ENCODE measurements at regions not wholly inside any gene's neighbourhood (a gene's known extent, or its start where the extent isn't known, plus 50 kb on each side); places are given as distances from the start of the nearest gene placed in this dataset.
"Not testable (repeated sequence)": the region's sequence is repeated elsewhere in the genome, so short reads cannot be mapped to it uniquely, and the experiment has no call there.

DNA sequence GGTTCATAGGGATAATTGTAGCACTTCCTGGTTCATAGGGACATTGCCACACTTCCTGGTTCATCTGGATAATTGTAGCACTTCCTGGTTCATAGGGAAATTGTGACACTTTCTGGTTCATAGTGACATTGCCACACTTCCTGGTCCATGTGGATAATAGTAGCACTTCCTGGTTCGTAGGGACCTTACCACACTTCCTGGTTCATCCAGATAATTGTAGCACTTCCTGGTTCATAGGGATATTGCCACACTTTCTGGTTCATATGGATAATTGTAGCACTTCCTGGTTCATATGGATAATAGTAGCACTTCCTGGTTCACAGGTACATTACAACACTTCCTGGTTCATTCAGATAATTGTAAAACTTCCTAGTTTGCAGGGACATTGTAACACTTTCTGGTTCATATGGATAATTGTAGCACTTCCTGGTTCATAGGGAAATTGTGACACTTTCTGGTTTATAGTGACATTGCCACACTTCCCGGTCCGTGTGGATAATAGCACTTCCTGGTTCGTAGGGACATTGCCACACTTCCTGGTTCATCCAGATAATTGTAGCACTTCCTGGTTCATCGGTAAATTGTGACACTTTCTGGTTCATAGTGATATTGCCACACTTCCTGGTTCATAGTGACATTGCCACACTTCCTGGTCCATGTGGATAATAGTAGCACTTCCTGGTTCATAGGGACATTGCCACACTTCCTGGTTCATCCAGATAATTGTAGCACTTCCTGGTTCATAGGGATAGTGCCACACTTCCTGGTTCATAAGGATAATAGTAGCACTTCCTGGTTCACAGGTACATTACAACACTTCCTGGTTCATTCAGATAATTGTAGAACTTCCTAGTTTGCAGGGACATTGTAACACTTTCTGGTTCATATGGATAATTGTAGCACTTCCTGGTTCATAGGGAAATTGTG is 60.8 kb upstream of the CD99 start:
- intact Hi-C loops (cut with micrococcal nuclease); BruUV-seq (replicated peaks); H3K9me1 ChIP-seq (replicated peaks; ENCODE audit: control insufficient read depth, extremely low read depth, insufficient read depth, low read length); H4K20me1 ChIP-seq (replicated peaks; ENCODE audit: control insufficient read depth, extremely low read depth, insufficient read depth, low read length); H3K4me1 ChIP-seq (ENCODE audit: control insufficient read depth, extremely low read depth, insufficient read depth, low read length); CTCF ChIA-PET; POLR2A ChIA-PET; H3K27me3 ChIP-seq (ENCODE audit: control insufficient read depth in 2 of 2, insufficient read depth in 2 of 2, low read length in 2 of 2); H3K27ac ChIP-seq (ENCODE audit: insufficient read depth, low read depth, low read length); H3K9ac ChIP-seq (replicated peaks; ENCODE audit: extremely low read depth, insufficient read depth, low read length); FAIRE-seq; H3K4me3 ChIP-seq (replicated peaks in 1 of 3; ENCODE audit: insufficient read depth in 1 of 3, low read depth in 1 of 3, low read length in 3 of 3); H3K9me3 ChIP-seq (replicated peaks; ENCODE audit: control insufficient read depth, insufficient read depth, low read length); DNase-seq (ENCODE audit: low read depth, low spot score); H2AFZ ChIP-seq (ENCODE audit: low read depth, low read length); dilution Hi-C loops (cut with MboI; ENCODE audit: extremely low pct_ligation_motif_present, low sequenced_read_pairs); H3K4me2 ChIP-seq (ENCODE audit: insufficient read depth, low read length): not testable (repeated sequence)
- Histone ChIP-seq H3K36me3 (ENCODE audit: control insufficient read depth in 2 of 2, extremely low read depth in 1 of 2, insufficient read depth in 2 of 2, low read length in 2 of 2) (peaks cover 14 to 15% of the 10 kb centered on the region in 2 experiments), H3K79me2 (ENCODE audit: control insufficient read depth, insufficient read depth, low read length) (peaks cover 56% of the 10 kb centered on the region)

DNA sequence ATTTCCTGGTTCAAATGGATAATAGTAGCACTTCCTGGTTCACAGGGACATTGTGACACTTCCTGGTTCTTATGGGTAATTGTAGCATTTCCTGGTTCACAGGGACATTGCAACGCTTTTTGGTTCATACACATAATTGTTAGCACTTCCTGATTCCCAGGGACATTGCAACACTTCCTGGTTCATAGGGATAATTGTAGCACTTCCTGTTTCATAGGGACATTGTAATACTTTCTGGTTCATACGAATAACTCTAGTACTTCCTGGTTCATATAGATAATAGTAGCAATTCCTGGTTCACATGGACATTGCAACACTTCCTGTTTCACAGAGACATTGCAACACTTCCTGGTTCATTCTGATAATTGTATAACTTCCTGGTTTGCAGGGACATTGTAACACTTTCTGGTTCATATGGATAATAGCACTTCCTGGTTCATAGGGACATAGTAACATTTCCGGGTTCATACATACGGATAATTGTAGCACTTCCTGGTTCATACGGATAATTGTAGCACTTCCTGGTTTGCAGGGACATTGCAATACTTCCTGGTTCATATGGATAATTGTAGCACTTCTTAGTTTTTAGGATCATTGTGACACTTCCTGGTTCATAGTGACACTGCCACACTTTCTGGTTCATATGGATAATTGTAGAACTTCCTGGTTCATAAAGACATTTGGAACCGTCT is 61.6 kb upstream of the CD99 start:
- no peaks in the 10 kb centered on the region for H3K9me1 ChIP-seq (replicated peaks; ENCODE audit: control insufficient read depth, extremely low read depth, insufficient read depth, low read length)
- H3K4me3 ChIP-seq (replicated peaks in 1 of 3; ENCODE audit: insufficient read depth in 1 of 3, low read depth in 1 of 3, low read length in 3 of 3) = no peak overlapping the region
- H3K9me3 ChIP-seq (replicated peaks; ENCODE audit: control insufficient read depth, insufficient read depth, low read length) = no peaks in the 10 kb centered on the region
- no TSS peak for BruUV-seq (replicated peaks)
- no peaks in the 10 kb centered on the region for H4K20me1 ChIP-seq (replicated peaks; ENCODE audit: control insufficient read depth, extremely low read depth, insufficient read depth, low read length)
- peaks cover 14 to 15% of the 10 kb centered on the region in 2 experiments for H3K36me3 ChIP-seq (ENCODE audit: control insufficient read depth in 2 of 2, extremely low read depth in 1 of 2, insufficient read depth in 2 of 2, low read length in 2 of 2)
- H3K27me3 ChIP-seq (ENCODE audit: control insufficient read depth in 2 of 2, insufficient read depth in 2 of 2, low read length in 2 of 2) = no peaks in the 10 kb centered on the region
- H3K4me1 ChIP-seq (ENCODE audit: control insufficient read depth, extremely low read depth, insufficient read depth, low read length) = no peaks in the 10 kb centered on the region
- H3K27ac ChIP-seq (ENCODE audit: insufficient read depth, low read depth, low read length) = no peak overlapping the region
- H3K9ac ChIP-seq (replicated peaks; ENCODE audit: extremely low read depth, insufficient read depth, low read length) = no peak overlapping the region
- no peak overlapping the region for H2AFZ ChIP-seq (ENCODE audit: low read depth, low read length)
- no peak overlapping the region for H3K4me2 ChIP-seq (ENCODE audit: insufficient read depth, low read length)
- ChIA-PET POLR2A (no interaction called here), CTCF (no interaction called here)
- H3K79me2 ChIP-seq (ENCODE audit: control insufficient read depth, insufficient read depth, low read length) = peaks cover 56% of the 10 kb centered on the region
- dilution Hi-C loops (cut with MboI; ENCODE audit: extremely low pct_ligation_motif_present, low sequenced_read_pairs) = no loop called here
- intact Hi-C loops (cut with micrococcal nuclease) = no loop called here
- DNase-seq (ENCODE audit: low read depth, low spot score) = no peak
- no peak for FAIRE-seq
- no peak for TF ChIP-seq EZH2 (IDR thresholded peaks at IDR 0.05; ENCODE audit: borderline replicate concordance, low read depth, low read length, severe bottlenecking)
- no peak for TF ChIP-seq FOS (IDR thresholded peaks at IDR 0.05; ENCODE audit: borderline replicate concordance, insufficient read depth, low read length)
- TF ChIP-seq MYC (IDR thresholded peaks at IDR 0.05; ENCODE audit: low read depth, low read length) = no peak
- TF ChIP-seq JUN (IDR thresholded peaks at IDR 0.05; ENCODE audit: borderline replicate concordance, insufficient read depth, insufficient read length, low read depth) = no peak
- no peak for TF ChIP-seq GATA2 (IDR thresholded peaks at IDR 0.05; ENCODE audit: insufficient read depth, insufficient read length, low read depth, low read length)

Measured in endothelial cell of umbilical vein (primary cell).